SKM-1 treated with dmso at 0.1 percent for 144 hours (cell line): ENCODE measurements at regions not wholly inside any gene's neighbourhood (a gene's known extent, or its start where the extent isn't known, plus 50 kb on each side); places are given as distances from the start of the nearest gene placed in this dataset.

ENCODE experiments used
- DNase-seq: peaks from one replicate; lab custom pipeline; 2025; ENCODE audit not compliant: unreplicated experiment; lab: John Stamatoyannopoulos, UW

- DNase-seq = no peak
Measured at GRCh38 chr15:46778876-46779275, 938.4 kb upstream of the SEMA6D start.

DNA sequence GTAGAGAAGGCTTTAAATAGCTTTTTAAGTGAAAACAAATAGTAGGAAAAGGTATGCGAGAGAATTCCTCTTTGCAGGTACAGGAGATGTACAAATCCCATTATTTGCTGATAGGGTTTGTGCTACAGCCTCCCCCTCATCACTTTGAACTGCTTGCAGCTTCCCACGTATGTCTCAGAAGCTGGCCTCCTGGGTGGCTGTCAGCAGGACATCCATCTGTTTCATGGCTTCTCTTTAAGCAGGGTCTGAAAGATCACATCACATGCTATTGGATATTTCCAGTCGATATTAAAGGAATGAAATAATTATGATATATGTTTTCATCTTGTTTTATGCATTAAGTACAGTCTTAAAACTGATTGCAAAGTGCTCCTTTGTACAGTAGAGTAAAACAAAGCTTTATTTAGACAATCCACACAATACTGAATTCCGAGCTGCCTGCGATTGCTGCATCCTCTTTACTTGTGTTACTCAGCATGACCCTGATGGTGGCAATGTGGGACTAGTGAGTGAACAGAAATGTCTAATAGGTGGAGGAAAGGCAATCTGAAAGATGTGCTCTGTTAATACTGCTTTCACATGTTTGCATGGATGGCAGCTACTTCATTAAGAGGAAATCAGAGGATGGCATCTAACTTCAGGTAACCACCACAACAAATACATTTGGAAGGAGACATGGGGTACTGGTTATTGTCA lies 930.6 kb upstream of the SEMA6D start:
- no peak for DNase-seq

GRCh38 chr15:46795685-46796084 lies 921.6 kb upstream of the SEMA6D start:
- DNase-seq = no peak

DNA sequence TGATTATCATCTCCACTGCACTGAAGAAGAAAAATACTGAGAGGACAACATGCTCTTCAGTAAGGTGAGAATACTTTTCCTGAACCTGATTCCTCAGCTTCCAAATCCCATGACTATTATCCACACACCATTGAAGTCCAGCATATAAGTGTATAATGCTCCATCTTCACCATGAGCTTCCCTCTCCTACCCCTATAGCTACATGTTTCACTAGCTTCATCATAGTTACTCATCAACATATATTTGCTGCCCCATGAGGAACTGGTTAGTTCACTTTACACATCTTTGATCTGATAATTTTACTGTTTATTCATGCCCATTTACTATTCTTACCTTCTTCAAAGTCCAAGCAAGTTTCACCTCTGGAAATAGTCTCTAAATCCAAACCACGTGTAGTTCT lies 908.5 kb upstream of the SEMA6D start:
- DNase-seq = no peak

GRCh38 chr15:46815240-46815639 lies 902.1 kb upstream of the SEMA6D start:
- DNase-seq = no peak

- no peak for DNase-seq
Measured at GRCh38 chr15:46815765-46816164, 901.5 kb upstream of the SEMA6D start.

DNA sequence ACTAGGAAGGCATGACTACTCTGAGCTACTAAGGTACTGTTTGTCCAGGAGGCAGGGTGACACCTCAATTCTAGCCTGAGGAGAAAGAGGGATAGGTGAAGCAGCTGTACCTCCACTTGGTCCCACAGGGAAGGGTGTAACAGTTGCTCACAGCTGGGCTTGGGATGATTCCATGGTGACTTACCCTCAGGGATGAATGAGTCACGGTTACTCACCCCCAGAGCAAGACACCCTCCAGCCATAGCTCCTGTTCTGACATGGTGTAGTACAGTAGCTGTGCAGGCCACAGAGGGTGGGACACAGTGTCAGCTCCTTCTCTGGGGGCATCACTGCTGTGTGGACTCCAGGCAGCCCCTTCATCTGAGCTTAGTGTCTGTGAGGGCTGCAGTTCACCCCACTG lies 868.6 kb upstream of the SEMA6D start:
- no peak for DNase-seq

GRCh38 chr15:46853600-46853999 lies 863.7 kb upstream of the SEMA6D start:
- DNase-seq = no peak

DNA sequence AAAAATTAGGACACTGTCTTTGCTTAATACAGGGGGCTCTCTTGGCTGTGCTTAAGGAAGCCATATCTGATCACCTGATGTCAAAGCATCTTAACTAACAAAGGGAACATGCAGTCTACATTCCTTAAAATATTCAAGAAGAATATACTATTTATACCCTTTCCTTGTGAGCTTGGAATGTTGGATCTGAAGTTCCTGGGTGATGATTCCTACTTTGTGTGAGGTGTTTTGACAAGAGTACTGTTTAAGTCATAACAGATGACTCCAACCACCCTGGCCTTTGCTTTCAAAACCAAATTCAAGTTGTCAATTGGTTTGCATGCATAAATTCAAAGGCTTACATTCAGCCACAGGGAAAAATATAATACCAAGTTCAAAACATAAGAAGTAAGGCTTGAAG lies 862.7 kb upstream of the SEMA6D start:
- no peak for DNase-seq

GRCh38 chr15:46855388-46855787 lies 861.9 kb upstream of the SEMA6D start:
- DNase-seq = peak; percentile 4

- DNase-seq = no peak
Measured at GRCh38 chr15:46856839-46857502, 860.3 kb upstream of the SEMA6D start.

DNA sequence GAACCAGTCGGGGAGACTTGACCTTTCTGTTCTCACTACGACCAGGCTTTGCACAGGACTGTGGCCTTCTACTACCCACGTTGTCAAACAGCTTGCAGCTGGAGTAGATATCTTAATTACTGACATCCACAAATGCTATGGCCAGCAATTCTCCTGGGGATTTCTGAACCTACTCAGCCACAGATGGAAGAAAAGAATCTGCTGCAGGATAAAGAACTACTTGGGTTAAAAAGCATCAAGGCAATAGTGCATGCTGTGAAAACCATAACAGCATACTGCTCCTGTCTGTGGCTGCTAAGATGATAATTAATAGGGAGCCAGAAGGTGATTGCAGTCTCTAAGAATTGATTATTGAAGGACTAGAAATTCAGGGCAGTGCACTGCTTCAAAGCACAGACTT lies 859.2 kb upstream of the SEMA6D start:
- no peak for DNase-seq

DNA sequence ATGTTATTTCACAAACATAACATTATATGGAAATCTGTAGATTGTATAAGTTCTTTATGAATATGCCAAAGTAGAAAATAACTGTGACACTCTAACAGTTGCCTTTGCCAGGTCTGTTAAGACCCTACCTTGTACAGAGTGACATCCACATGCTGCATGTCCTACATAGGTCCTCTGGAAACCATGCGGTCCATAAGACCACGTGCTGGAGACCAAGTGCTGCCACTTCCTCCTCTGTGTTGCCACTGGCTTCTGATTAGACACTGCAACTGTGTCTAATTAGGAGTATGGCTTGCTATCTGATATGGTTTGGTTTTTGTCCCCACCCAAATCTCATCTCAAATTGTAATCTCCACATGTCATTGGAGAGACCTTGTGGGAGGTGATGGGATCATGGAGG lies 855.5 kb upstream of the SEMA6D start:
- DNase-seq = no peak

DNA sequence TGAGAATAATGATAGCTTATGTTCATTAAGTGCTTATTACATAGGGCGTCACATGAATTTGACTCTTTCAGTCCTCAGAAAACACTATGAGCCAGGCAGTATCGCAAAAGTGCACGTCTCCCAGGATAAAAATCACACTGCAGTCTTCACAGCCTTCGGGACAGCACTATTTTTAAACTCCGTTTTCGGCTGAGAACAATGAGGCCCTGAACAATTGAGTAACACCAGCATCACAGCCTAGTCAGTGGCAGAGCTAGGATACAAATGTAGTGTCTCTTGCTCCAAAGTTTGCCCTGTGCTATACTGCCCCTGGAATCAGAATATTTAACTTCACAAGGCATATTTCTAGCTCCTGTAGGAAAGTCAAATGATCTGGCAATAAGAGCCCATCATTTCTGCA lies 852.1 kb upstream of the SEMA6D start:
- no peak for DNase-seq

- DNase-seq = no peak
Measured at GRCh38 chr15:46872286-46872980, 844.9 kb upstream of the SEMA6D start.

GRCh38 chr15:46872981-46873330 lies 844.3 kb upstream of the SEMA6D start:
- no peak for DNase-seq

GRCh38 chr15:46879032-46879770 lies 838.1 kb upstream of the SEMA6D start:
- DNase-seq = no peak

GRCh38 chr15:46880791-46881190 lies 836.5 kb upstream of the SEMA6D start:
- DNase-seq = no peak

DNA sequence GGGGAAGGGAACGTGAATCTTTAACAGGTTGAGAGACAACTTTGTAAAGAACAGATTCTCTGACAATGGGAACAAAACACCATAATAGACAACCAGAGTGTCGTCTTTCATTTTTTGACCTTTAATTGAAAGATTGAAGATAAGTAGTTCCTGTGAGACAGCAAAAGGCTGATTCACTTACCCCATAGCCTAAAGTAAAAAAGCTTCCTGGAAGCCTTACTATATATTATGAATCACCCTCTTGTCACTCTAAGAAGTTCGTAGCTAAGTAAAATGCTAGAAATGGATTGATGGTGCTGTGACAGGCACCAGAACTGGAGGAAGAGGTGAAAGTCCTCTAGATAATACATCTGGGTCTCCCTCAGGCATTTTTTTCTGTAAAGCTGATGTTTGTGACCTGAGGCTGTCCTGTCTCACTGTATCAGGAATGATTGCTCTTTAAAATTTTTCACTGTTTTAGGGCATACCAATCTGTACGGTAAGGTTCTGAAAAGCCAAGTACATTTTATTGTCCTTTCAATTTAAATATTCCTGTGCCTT lies 824.6 kb upstream of the SEMA6D start:
- DNase-seq = no peak

DNA sequence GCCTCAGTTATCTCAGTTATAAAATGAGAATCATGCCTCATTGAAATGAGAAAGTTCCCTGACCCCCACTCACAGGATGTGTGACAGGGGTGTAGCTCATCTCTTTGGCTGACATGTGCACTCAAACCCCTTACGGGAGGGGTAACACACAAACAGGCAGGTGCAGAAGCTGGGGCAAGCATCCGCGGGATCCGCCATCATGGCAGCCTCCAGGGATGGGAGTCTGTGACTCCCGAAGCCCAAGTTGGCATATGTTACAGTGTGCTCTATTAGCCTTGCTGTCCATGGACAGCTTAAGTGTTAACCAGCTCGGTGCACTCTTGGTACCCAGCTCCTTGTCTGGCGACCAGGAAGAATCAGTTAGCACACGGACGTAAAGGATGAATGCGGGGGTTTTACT lies 822.7 kb upstream of the SEMA6D start:
- no peak for DNase-seq

DNA sequence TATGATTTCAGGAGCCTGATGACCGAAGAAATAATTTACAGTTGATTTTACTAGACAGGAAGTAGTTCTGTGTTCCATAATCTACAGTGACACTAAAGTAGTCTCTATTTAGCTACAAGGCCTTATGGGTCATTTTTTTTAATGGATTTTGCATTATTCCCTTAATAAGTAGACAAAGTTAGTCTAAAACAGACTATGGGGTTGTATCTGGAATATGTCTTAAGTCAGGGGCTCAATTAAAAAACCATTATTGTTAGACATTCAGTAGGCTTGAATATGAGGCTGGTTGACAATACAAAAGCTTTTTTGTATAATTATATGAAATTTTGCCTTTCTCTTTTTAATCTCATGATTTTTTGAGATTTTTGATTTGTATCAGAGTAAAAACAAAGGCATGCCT lies 820.0 kb upstream of the SEMA6D start:
- DNase-seq = no peak
